DMS 273 treated with DMSO at 0.1 percent for 48 hours (cell line): ENCODE measurements at regions not wholly inside any gene's neighbourhood (a gene's known extent, or its start where the extent isn't known, plus 50 kb on each side); places are given as distances from the start of the nearest gene placed in this dataset.

Experiments used
- DNase-seq: peaks from one replicate; lab custom pipeline; 2025; lab: John Stamatoyannopoulos, UW

DNA sequence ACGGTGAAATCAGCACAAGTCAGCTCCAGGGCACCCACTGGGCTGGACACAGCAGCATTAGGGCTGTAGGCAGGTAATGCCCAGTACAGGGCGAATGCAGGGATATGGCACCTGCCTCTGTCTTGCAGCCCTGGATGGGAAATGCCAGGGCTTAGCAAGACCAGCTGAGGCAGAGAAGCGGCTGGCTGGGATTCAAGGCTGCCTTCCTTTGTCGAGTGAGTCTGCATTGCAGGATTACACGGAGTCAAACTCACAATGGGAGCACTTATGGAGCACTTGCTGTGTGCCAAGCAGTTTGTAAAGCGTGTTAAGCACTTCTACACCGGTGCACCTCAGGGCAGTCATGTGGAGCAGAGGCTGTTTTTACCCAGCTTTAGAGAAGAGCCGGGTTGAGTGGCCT, 87.3 kb upstream of the HDAC4 start:
- no peak for DNase-seq

DNA sequence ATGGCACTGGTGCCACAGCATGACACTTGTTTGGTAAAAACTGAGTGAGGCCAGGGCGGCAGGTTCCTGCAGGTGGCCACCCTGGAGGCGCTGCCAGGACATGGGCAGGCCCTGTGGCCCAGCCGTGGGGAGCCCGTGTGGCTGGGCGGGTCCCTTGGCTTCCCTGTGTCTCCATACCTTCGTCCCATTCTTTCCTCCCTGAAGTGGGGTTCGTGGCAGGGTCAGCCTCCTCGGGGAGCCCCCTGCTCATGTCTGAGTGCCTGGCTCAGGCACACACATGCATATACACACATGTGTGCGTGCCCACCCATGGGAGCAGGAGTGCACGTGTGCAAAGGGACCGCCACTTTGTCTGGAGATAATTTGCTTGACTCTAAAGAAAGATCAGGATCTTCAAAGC, 86.5 kb upstream of the HDAC4 start:
- no peak for DNase-seq

DNA sequence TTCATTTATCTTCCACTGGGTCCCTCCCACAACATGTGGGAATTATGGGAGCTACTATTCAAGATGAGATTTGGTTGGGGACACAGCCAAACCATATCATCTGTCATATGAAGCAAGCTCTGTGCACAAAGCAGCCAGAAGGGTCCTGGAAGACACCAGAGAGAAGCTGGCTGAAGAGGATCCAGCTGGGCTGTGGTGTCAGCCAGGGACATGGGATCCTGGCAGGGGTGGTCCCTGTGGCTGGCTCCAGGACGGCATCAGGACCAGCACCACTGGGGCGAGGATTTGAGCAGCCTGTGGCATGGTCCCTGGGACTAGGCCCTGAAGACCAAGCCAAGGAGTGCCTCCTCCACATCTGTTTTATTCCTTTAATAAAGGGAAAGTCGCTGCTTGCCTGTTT, 84.8 kb upstream of the HDAC4 start:
- DNase-seq = no peak

DNA sequence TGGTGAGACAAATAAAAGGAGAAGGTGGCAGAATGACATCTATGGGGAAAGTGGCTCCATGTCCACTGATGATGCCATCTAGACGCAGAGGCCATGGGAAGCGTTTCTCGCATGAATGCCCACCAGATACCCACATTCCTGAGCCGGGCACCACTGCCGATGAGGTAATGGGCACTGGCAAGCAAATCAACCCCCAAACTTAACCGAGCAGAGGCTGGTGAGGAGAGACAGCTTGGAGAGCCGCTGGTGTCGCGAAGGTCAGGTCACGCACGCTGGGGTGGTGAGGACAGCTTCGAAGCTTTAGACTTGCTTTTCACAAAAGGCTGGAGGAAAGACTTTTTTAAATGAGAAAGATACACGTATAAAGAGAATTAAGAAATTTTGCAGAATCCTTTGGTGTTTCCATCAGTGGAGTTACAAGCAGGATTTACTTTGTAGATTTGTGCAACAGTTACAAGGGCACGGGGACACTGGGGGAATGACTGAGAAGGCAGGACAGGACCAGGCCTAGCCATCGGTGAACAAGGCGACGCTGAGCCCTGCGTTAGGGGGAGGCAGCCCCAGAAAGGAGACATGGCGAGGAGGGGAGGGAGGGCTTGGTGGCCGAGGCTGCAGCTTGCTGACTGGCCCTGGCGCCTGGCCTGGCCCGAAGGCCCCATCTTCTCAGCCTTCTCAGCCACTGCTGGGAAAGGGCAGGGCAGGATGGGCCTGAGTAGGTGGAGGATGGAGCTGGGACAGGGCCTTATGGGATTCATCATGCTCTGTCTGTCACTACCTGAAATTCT, 83.9 kb upstream of the HDAC4 start:
- no peak for DNase-seq

DNA sequence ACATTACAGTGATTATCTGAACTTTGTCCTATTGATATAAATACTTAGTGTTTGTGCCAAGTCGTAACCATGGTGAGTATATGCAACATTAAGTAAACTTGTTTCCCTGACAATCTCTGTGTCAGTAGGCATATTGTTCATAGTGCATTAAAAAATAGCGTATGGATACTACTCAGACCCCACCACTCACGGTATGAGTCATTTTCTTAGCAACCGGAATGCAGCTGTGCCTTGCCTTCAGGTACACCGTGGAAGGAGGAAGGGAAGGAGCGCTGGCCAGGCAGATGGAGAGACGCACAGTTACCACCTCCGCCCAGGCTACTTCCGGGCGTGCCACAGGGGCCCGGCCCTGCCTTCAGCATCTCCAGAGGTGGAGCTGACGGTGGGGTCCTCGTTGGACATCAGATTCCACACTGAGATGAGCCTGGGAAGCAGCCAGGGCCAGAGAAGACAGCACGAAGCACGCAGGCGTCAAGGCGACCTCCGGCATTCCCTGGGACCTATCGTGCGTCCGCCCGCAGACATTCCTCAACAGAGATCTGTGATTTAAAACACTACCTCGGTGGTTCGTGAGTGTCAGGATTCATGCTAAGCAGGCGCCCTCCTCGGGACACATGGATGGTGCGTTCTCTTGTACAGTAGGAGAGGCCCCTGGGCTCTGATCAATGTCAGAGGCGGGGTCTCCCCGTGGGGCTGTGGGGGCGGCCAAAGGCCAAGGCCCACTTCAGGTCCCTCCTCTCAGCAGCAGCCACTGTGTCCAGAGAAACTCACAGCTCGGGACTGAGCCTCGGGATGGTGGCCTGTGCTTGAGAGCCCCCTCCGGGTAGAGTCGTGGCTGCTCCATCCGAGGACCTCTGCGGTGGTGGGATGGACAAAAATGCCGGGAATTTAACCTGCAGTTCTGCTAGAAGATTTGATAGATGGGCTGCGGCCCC, 82.2 kb upstream of the HDAC4 start:
- no peak for DNase-seq

DNA sequence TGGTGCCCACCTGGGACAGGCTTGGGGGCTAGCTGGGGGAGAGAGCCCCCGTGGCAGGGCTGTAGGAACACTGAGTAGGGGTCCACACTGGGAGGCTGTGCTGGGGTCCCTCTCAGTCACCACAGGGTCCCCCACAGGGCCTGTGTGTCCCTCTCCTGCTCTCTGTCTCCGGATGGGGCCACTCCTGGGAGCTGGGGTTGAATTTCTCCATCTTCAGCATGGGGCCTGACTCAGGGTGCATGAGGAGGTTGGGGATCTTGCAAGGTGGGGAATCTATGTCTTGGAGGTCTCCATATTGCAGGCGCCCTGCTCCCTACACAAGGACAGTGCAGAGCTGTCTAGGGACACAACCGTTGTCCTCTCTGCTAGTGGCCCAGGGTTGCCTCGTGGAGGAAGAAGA, 78.7 kb upstream of the HDAC4 start:
- no peak for DNase-seq

DNA sequence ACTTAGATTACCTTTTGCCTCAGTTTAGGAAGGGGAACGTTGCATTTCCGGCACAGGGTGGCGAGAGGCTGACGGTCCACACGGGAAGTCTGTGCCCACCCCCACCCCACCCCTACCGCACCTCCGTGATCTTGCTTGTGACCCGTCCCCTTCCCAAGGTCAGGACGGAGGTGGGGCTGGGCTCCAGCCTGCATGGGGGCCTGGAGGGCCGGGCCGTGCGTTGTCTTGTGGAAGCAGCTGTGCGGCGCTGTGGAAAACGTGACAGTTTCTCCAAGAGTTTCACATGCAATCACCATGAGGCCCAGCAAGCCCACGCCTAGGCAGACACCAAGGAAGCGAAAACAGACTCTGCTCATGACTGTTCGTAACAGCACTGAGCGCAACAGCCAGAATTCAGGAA, 76.8 kb upstream of the HDAC4 start:
- DNase-seq = no peak

DNA sequence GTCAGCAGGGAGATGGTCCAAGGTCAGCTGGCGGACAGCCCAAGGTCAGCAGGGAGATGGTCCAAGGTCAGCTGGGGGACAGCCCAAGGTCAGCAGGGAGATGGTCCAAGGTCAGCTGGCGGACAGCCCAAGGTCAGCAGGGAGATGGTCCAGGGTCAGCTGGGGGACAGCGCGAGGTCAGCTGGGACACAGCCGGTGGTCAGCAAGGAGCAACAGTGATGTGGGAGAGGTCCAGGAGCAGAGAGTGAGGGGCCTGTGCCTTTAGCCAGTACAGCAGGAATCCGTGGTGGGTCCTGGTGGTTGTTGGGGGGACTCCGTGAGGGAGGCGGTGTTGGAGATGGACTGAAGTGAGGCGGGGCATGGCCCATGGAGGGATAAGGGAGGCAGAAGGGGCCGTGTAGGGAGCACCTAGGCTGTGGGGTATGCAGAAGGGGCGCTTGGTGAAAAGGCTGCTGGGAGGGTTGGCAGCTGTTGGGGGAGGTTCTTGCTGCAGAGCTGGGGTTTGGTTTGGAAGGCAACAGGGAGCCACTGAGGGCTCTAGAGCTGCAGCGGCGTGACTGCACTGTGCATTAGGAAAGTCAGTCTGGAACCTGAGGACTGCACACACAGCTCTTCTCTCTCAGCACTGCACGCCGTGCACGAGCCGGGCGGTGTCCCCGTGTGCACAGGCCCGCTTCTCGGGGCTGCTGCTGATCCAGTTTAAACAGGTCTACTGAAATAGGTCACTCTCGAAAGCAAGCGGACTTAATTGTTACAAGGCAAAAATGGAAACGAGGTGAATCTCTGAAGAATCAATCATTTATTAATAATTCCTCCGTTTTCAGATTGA, 76.2 kb upstream of the HDAC4 start:
- DNase-seq = no peak

DNA sequence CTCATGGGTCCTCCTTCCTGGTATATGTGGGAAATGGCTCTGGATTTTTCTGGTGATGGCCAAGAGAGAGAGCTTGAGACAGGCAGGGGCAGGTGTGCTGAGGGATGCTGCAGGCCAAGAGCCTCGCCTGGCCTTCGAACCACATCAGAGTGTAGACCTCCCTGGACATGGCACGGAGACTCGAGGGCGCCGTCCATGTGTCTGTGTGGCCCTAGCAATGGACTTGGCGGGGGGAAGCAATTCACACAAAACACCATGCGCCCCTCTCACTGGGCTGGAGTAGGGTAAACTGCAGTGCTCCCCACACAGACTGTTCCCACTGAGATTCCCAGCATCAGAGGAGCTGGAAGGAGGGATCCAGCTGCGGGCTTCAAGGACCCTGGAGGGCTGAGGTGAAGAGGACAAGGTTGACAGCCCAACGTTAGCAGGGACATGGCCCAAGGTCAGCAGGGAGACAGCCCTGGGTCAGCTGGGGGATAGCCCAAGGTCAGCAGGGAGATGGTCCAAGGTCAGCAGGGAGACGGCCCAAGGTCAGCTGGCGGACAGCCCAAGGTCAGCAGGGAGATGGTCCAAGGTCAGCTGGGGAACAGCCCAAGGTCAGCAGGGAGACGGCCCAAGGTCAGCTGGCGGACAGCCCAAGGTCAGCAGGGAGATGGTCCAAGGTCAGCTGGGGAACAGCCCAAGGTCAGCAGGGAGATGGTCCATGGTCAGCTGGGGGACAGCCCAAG, 75.4 kb upstream of the HDAC4 start:
- no peak for DNase-seq

DNA sequence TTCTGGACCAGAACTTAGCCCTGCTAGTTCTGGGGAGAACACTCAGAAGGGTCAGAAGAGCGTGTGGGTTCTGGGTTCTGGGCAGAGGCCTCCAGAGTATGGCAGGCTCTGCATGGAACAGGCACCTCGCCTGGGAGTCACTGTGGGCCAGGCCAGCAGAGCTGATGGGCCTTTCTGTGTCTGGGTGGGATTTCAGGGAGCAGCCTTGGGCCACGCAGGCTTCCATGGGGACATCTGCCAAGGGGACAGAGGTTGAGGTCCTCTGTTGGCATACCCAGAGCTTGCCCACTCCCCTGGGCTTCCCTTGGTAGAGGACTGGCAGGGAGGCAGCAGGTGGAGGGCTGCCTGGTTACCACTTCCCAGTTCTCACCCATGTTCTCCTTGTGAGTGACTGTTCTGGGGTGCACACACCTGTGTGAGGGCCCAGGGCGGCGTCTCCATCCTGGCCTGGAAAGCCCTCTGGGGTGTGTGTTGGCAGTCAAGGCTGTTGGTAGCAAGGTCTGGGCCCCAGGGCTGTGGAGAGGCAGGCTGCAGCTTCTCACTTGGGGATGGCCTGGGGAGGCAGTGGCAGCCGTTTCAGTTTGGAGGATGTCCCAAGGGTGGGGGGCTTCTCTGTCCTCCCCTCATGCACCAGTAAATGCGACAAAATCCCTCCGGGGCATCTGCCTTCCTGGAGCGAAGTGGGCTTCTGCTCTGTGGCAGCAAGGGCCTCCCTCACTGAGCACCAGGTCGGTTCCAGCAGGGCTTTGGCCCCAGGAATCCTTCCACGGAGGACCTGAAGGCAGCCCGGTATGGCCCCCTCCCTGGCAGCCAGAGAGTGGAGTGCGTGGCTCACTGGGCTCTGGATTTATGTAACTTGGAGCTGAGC, 74.6 kb upstream of the HDAC4 start:
- no peak for DNase-seq

DNA sequence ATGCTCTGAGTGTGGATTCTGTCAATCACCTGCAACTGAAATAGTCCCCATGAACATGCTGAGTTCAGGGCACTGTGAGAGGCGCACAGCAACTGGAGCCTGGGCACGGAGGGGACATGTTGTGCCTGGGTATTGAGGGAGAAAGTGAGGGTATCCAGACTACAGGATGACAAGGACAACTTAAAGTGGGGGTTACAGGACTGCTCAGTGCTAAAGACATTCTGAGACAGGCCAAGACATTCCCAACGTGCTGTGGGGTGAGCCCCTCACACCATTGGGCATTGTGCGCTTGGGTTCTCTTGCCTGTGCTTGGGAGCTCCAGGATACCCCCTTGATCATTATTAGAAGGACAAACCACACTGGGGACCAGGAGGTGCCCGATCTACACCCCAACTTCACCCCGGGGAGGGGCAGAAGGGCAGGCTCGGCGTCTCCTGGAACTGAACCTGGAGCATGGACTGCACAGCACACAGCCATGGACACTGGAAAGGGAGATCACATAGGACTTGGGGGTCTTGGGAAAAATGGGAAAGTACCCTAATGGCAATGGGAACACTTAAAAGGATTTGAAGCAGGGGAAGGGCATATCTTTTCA, 72.5 kb upstream of the HDAC4 start:
- DNase-seq = no peak

DNA sequence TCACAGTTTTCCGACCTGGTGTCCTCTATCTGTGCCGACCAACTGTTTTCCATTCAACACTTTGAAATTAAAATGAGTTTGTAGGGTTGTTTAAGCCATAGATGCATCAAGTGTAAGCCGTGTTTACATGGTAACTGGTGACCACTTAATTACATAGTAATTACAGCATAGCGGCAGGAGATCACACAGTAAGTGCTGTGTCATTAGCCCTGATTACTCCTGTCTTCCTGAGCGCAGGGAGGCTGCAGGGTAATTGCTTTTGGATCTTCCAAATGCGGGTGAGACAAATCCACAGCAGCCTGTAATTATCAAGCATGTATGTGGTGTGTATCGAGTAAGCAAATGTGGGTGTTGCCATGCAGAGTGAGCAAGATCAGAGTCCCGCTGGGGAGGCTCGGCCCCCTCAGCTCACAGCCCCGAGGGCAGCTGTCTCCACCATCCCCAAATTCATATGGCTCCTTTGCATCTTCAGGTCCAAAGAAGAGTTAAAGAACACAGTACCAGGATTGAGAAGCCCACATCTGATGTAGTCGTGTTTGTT, 71.5 kb upstream of the HDAC4 start:
- no peak for DNase-seq

DNA sequence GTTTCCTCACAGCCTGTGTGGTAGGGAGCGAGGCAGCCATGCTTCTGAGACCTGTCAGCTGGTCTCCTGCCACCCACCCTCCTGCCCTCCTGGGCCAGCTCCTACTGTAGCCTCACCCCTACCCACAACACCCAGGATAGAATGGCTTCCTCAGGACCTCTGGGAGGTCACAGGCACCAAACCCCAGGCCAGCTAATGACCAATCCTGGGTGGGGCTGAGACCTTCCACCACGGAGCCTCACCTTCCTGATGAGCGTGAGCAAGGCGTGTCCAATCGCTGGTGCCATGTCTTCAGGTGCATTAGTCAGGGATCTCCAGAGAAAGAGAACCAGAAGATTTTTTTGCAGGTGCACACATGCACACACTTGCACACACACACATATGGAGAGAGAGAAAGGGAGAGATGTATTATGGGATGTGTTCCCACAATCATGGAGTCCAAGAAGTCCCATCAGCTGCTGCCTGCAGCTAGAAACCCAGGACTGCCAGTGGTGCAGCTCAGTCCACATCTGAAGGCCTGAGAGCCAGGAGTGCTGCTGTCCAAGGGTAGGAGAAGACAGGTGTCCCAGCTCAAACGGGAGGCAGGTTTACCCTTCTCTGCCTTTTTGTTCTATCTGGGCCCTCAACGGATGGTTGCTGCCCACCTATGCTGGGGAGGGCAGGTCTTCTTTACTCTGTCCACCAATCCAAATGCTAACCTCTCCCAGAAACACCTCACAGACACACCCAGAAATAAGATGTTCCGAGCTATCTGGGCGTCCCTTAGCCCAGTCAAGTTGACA, 70.4 kb upstream of the HDAC4 start:
- DNase-seq = no peak

DNA sequence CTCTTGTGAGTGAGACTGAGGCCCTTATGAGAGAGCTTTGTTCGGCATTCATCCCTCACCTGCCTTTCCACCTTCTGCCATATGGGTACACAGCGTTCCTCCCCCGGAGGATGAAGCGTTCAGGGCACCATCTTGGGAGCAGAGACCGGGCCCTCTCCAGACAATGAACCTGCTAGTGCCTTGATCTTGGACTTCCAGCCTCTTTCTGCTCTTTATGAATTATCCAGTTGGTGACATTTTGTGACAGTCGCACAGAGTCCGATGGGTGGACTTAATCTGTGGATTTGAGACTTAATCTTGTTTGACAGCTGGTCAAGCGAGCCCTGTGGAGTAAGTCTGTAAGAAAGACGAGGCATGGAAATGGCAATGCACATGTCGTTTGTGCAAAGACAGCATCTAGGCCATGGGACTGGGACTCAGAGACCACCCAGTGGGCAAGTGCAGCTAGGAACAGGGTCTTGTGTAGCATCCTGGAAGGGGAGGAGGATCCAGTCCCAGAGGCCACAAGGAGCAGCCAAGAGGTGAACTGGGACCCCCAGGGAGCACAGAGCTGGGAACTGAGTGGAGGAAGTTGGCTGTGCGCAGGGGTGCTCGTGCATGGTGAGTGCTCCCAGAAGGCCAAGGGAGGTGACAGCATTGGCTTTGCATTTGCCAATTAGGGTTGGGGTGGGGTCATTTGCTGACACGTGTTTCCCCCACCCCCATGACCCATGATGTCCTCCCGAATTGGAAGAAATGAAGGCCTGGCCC, 69.5 kb upstream of the HDAC4 start:
- no peak for DNase-seq

DNA sequence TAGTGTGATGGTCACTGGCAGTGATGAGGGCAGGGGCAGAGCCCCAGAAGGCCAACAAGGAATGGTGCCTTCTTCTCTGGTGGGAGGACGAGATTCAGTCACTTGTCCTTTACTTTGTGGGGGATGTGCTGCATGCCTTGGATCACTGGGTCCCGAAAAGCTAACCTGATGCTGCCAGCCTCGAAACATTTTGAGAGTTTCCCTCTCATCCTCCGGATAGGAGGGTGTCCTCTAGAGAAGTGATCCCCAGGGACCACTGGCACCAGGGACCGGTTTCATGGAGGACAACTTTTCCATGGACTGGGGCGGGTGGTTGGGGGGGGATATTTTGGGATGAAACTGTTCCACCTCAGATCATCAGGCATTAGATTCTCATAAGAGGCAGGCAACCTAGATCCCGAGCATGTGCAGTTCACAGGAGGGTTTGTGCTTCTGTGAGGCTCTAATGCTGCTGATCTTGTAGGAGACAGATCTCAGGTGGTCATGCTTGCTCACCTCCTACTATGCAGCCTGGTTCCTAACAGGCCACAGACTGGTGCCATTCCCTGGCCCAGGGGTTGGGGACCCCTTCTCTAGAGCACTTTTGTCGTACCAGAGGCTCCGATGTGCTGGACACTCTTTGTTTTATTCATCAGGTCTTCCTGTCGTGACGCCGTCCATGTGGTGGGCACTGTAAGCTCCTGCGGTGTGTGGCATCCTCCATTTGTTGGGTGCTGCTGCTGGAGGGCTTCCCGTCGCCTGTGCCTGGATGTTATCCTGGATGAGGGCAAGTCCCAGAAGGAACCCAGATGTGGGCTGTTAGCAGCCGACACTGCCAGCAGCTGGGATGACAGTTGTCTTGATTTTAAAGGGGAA, 68.5 kb upstream of the HDAC4 start:
- no peak for DNase-seq

DNA sequence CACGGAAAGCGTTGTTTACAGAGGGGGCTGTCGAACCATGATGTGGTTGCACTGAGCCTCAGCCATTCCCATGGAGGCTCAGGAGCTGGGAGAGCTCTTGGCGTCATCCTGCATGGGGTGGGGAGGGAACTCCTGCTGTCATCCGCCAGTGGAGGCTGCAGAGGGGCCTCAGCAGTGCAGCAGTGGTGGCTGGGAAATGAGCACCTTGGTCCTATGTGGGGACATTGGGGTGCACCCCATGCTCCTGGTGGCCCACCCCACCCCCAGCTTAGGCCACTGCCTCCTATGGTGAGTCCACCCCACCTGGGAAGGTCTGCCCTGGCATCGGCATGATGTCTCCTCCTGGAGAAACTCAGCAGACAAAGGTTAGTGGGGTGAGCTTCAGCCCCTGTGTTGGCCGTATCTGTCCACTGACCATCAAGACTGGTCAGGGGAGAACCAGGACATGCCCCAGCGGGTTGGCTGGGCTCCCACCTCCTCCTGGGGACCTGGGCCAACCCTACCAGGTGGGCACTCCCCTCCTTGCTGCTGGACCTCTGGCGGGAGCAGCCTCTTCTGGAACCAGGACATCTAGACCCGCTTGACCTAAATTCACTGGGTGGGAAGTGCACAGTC, 67.8 kb upstream of the HDAC4 start:
- no peak for DNase-seq

DNA sequence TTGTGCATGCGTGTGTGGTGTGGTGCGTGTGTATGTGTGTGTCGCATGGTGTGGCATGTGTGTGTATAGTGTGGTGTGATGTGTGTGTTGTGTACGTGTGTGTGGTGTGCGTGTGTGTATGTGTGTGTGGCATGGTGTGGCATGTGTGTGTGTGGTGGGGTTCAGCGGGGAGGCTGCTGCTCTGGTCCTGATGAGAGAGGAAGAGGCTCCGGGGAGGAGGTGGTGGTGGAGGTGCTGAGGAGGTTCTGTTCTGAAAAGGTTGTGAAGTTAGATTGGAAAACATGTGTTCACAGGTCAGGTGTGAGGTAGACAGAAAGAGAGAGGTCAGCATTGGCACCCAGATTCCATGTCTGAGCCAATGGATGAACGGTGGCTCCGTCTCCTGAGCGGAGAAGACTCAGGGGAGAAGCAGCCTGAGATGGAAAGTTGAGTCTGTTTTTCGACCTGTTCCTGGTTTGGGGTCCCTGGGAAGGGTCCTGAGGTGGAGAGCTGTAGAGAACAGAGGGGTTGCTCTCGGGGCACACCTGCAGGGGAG, 67.2 kb upstream of the HDAC4 start:
- no peak for DNase-seq
